ENCODE measurements at regions not wholly inside any gene's neighbourhood (a gene's known extent, or its start where the extent isn't known, plus 50 kb on each side); places are given as distances from the start of the nearest gene placed in this dataset.

DNA sequence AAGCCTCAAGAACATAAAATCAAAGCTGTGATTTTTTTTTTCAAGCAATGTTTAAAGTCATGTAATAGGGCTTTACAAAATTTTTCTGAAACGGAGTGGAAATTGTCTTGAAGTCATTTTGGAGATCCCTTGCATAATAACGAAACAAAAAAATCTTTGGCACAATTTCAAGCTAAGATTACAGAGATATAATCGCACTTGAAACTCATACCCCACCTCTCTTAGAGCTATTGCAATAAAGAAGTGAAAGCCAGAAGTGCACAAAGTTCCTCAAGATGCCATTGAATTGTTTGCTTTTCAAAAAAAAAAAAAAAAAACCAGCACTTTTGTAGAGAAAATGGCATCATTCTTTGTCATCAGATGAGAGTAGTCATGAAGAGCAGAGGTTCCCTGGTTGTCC is 152.3 kb downstream of the PAX3 start:
- TF ChIP-seq POLR2A (IDR thresholded peaks at IDR 0.05): no peak
- TF ChIP-seq, protein P1, sequence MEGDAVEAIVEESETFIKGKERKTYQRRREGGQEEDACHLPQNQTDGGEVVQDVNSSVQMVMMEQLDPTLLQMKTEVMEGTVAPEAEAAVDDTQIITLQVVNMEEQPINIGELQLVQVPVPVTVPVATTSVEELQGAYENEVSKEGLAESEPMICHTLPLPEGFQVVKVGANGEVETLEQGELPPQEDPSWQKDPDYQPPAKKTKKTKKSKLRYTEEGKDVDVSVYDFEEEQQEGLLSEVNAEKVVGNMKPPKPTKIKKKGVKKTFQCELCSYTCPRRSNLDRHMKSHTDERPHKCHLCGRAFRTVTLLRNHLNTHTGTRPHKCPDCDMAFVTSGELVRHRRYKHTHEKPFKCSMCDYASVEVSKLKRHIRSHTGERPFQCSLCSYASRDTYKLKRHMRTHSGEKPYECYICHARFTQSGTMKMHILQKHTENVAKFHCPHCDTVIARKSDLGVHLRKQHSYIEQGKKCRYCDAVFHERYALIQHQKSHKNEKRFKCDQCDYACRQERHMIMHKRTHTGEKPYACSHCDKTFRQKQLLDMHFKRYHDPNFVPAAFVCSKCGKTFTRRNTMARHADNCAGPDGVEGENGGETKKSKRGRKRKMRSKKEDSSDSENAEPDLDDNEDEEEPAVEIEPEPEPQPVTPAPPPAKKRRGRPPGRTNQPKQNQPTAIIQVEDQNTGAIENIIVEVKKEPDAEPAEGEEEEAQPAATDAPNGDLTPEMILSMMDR (IDR thresholded peaks at IDR 0.05): no peak

DNA sequence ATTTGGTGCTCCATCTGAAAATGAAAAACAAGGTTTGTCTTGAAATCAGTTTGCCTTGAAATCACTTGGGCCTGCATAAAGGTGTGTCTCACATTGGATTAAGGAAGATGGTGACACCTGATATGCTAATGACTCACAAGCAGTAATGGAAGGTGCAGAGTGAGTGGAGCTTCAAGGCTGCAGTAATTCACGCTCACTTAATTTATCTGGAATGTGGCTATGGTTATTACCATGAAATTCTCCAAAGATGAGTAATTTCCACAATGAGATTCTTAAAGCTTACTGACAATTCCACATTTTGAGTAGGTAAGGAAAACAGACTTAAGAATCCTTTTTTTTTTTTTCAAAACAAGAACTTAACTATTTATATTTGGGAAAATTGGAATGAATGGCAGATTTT is 156.8 kb downstream of the PAX3 start:
- no peak for ATAC-seq
- H3K36me3 ChIP-seq: no peaks in the 10 kb centered on the region
- TF ChIP-seq POLR2A (IDR thresholded peaks at IDR 0.05): no peak
- TF ChIP-seq, protein P1 (IDR thresholded peaks at IDR 0.05): no peak
- H3K9me3 ChIP-seq: peaks cover 0 to 10% (median 0%) of the 10 kb centered on the region in 12 donors
- H3K4me1 ChIP-seq: no peaks in the 10 kb centered on the region
- no peak overlapping the region for H3K4me3 ChIP-seq
- no peak overlapping the region for H3K27ac ChIP-seq
- intact Hi-C loops (cut with DNase I): no loop called here
- DNase-seq: no peak
- no peaks in the 10 kb centered on the region for H3K27me3 ChIP-seq
- WGBS, 4 donors: 75 to 84% (median 78%) methylated on average over 1 of the region's 1 CpG

More for the DNA sequence above, 152.3 kb downstream of the PAX3 start:
- DNase-seq (no peak), ATAC-seq (no peak)
- Histone ChIP-seq H3K9me3 (peaks cover 0 to 6% (median 0%) of the 10 kb centered on the region in 12 donors), H3K27me3 (no peaks in the 10 kb centered on the region), H3K4me3 (no peak overlapping the region), H3K4me1 (no peaks in the 10 kb centered on the region), H3K27ac (no peak overlapping the region), H3K36me3 (no peaks in the 10 kb centered on the region)
- WGBS, 4 donors: 58 to 68% (median 60%) methylated on average over 3 of the region's 3 CpGs
- intact Hi-C loops (cut with DNase I): no loop called here

DNA sequence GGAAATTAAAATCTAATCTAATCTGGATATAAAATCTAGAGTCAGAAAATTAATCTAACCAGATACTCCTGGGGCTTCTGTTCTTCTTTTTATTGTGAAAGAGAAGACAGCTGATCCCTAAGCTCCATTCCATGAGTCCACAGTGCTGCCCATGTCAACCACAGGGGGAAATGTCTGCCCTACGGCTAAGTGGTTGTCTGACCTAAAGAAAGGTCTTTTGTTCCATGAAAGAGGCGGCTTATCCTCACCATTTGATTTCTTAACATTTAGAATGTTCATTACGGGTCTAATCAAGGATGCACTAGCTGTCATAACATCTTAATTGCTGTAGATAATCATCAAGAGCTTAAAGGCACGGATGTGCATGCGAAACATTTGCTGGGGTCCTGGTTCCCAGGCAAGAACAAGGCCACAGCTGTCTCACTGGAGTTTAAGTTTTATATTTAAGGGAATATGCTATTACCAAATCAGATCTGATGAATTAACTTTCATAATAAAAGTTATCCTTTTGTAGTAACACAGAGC is 162.6 kb downstream of the PAX3 start:
- Histone ChIP-seq H3K4me3 (no peak overlapping the region), H3K36me3 (no peaks in the 10 kb centered on the region), H3K27me3 (peaks cover 0 to 4% (median 0%) of the 10 kb centered on the region in 9 donors), H3K9me3 (peaks cover 0 to 19% (median 0%) of the 10 kb centered on the region in 12 donors), H3K4me1 (no peaks in the 10 kb centered on the region), H3K27ac (no peak overlapping the region)
- TF ChIP-seq, protein P1 (IDR thresholded peaks at IDR 0.05): no peak
- no peak for TF ChIP-seq POLR2A (IDR thresholded peaks at IDR 0.05)
- no peak for ATAC-seq
- intact Hi-C loops (cut with DNase I): no loop called here
- 55 to 78% (median 76%) methylated on average over 5 of the region's 5 CpGs for WGBS, 4 donors
- DNase-seq: no peak

- no peak overlapping the region for H3K27ac ChIP-seq
- intact Hi-C loops (cut with DNase I): no loop called here
- WGBS, 4 donors: 76 to 89% (median 81%) methylated on average over 1 of the region's 1 CpG
These were observed 164.1 kb downstream of the PAX3 start for GRCh38 chr2:222134654-222135053.

More at GRCh38 chr2:222134654-222135053, 164.1 kb downstream of the PAX3 start:
- DNase-seq (no peak), ATAC-seq (no peak)
- no peak overlapping the region for H3K4me3 ChIP-seq
- H3K4me1 ChIP-seq: no peaks in the 10 kb centered on the region
- no peaks in the 10 kb centered on the region for H3K36me3 ChIP-seq
- peaks cover 0 to 4% (median 0%) of the 10 kb centered on the region in 9 donors for H3K27me3 ChIP-seq
- peaks cover 0 to 19% (median 0%) of the 10 kb centered on the region in 12 donors for H3K9me3 ChIP-seq
- TF ChIP-seq, protein P1 (IDR thresholded peaks at IDR 0.05): no peak
- TF ChIP-seq POLR2A (IDR thresholded peaks at IDR 0.05): no peak
